Transverse colon (tissue), 3 donors: ENCODE measurements at regions not wholly inside any gene's neighbourhood (a gene's known extent, or its start where the extent isn't known, plus 50 kb on each side); places are given as distances from the start of the nearest gene placed in this dataset.

Source experiments
- CTCF ChIP-seq, 5 experiments: fragments of 200-600 bp in 3 of 5; fragments of 450-650 bp in 2 of 5; sonication (generic) in 3 of 5; IDR thresholded peaks; 1 replicate in 2 of 5; 2 replicates in 3 of 5; pipeline ENCODE4 v1.5.1; 2016 to 2017; ENCODE audit warnings: antibody characterized with exemption in 5 of 5, inconsistent platforms in 3 of 5, mild to moderate bottlenecking in 2 of 5, moderate library complexity in 1 of 5
- POLR2A ChIP-seq: fragments of 450-650 bp; IDR thresholded peaks from one replicate; pipeline ENCODE4 v1.6.1; 2016; ENCODE audit warnings: antibody characterized with exemption, mild to moderate bottlenecking, moderate library complexity

- no peak for TF ChIP-seq CTCF (IDR thresholded peaks at IDR 0.05)
- no peak for TF ChIP-seq POLR2A
Observed at GRCh38 chr9:119094086-119094485, 275.1 kb downstream of the BRINP1 start.
